Keratinocyte (primary cell): ENCODE measurements at regions not wholly inside any gene's neighbourhood (a gene's known extent, or its start where the extent isn't known, plus 50 kb on each side); places are given as distances from the start of the nearest gene placed in this dataset.

ENCODE experiments used
- EZH2 ChIP-seq: IDR thresholded peaks from one replicate; pipeline ENCODE4 v1.6.1; 2012; ENCODE audit warnings: inconsistent platforms, mild to moderate bottlenecking, low read length, moderate library complexity
- TF ChIP-seq, protein P1 (sequence below), 3 experiments: IDR thresholded peaks in 1 of 3; conservative IDR thresholded peaks in 1 of 3; optimal IDR thresholded peaks in 1 of 3; 2 replicates in 2 of 3; 3 replicates in 1 of 3; pipeline versions ENCODE3 to v1.5.1; 2011; ENCODE audit warnings: low read length in 3 of 3, mild to moderate bottlenecking in 3 of 3, moderate library complexity in 2 of 3, control low read depth in 1 of 3, inconsistent platforms in 1 of 3; ENCODE audit not compliant: insufficient read depth in 2 of 3; ENCODE audit errors: extremely low read depth in 1 of 3

DNA sequence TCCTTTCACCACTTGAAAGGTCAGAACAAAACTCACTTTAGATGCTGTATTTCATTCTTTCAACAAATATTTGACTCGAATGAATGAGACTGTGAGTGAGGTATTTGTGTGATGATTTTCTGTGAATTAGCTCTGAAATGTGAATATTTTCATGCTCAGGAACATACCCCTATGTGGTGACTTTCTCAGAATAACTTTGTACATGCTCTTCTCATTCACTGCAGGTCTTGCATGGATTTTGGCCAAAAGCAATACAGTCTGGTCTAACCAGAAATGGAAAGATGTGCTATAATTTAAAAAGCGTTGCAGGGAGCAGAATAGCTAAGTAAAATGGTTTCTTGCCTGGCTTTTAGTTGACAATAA, 75.5 kb downstream of the MYCN start:
- TF ChIP-seq, protein P1, sequence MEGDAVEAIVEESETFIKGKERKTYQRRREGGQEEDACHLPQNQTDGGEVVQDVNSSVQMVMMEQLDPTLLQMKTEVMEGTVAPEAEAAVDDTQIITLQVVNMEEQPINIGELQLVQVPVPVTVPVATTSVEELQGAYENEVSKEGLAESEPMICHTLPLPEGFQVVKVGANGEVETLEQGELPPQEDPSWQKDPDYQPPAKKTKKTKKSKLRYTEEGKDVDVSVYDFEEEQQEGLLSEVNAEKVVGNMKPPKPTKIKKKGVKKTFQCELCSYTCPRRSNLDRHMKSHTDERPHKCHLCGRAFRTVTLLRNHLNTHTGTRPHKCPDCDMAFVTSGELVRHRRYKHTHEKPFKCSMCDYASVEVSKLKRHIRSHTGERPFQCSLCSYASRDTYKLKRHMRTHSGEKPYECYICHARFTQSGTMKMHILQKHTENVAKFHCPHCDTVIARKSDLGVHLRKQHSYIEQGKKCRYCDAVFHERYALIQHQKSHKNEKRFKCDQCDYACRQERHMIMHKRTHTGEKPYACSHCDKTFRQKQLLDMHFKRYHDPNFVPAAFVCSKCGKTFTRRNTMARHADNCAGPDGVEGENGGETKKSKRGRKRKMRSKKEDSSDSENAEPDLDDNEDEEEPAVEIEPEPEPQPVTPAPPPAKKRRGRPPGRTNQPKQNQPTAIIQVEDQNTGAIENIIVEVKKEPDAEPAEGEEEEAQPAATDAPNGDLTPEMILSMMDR (optimal IDR thresholded peaks at IDR 0.05 in 1 of 3, IDR thresholded peaks at IDR 0.05 in 1 of 3, conservative IDR thresholded peaks at IDR 0.05 in 1 of 3; ENCODE audit: extremely low read depth in 1 of 3, insufficient read depth in 2 of 3, low read length in 3 of 3), result no peak
- TF ChIP-seq EZH2, result no peak
